Putamen (tissue), 1 donor: ENCODE measurements at regions not wholly inside any gene's neighbourhood (a gene's known extent, or its start where the extent isn't known, plus 50 kb on each side); places are given as distances from the start of the nearest gene placed in this dataset.
A peak's percentile ranks its signal among the peaks of the same experiment; 100 is the strongest.

Experiments used
- DNase-seq: peaks from one replicate; pipeline ENCODE4 v3.0.0-alpha.2; 2016; ENCODE audit warnings: low spot score

- no peak for DNase-seq
Observed at GRCh38 chr15:97504031-97504792, 456.3 kb upstream of the ARRDC4 start.

DNA sequence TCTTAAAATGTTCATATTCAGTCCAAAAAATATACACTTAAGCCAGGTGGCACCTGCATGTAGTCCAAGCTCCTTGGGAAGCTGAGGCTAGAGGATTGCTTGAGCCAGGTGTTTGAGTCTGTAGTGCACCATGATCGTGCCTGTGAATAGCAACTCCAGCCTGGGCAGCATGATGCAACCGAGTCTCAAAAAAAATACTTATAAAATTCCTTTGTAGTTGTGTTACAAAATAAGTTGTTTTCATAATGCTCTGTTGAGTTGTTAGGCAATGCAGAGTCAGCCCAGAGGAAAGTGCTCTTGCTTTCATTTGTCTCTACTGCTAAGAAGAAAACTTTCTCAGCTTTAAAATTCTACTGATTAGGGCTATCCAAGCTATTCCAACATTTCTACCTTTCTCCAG, 442.8 kb upstream of the ARRDC4 start:
- DNase-seq, result no peak

- no peak for DNase-seq
Observed at GRCh38 chr15:97520689-97521088, 439.8 kb upstream of the ARRDC4 start.

DNA sequence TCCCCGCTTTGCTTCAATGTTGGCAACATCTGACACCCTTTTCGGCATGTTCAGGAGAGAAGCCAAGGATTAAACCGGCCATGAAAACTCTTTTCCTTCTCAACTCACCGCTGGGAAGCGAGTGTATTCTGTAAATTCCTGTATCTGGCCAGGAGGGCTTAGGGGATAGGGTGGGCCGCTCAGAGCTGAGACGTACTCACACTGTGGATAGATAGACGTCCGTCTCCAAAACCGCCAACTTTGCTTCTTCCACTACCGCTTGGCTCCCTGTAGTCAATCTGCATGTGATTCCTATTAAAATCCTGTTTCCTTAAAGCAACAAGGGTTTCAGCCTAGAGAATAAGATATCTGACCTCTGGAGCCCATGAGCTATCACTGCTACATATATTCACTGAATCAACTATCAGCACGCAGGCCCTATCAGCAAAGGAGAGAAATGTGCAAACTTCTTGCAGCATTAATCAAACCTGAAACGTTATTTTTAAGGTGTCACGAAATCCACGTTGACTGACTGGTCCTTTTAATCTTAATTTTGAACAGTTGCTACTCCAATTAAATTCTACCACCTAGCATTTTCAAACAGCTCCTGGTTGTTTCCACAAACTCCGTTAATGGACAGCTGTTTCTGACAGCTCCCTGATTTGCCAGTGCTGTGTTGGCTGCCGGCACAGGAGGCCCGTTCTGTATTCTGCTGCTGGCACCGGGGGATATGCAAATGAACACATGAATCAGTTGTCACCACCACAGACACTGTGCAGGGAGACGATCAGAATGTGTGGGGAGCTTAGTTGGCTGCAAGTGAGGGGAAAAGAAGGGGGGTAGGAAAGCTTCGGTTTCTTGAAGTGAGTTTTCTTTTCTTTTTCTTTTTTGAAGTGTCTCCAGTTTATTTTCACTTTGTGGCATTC, 438.9 kb upstream of the ARRDC4 start:
- DNase-seq, result peak; percentile 51

GRCh38 chr15:97522347-97522746, 438.2 kb upstream of the ARRDC4 start:
- no peak for DNase-seq

DNA sequence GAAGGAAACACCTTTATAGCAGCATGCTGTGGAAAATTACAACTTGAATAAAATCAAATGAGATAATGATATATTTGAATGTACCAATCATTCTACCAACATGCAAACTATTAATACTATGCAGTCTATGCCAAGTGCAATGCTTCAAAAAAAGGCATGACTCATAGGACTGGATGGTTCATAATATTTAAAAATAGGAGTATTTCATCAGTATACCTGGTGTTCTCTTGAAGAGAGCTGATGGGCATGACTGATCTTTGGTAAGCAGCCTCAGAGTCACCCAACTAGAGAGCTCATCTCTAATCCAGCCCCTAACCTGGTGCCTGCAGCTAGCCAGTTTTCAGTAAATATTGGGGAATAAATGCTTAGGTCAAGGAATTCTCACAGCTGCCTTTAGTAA, 434.7 kb upstream of the ARRDC4 start:
- peak; percentile 16 for DNase-seq

GRCh38 chr15:97528238-97528637, 432.3 kb upstream of the ARRDC4 start:
- no peak for DNase-seq

- no peak for DNase-seq
Observed at GRCh38 chr15:97545799-97546198, 414.7 kb upstream of the ARRDC4 start.

DNA sequence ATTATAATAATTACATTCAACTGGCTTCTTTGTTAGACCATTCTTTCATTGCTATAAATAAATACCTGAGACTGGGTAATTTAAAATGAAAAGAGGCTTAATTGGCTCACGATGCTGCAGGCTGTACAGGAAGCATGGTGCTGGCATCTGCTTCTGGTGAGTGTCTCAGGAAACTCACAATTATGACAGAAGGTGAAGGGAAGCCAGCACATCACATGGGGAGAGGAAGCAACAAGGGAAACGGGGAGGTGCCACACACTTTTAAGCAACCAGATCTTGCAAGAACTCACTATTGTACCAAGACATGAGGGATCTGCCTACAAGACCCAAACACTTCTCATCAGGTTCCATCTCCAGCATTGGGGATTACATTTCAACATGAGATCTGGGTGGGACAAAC, 413.1 kb upstream of the ARRDC4 start:
- DNase-seq, result no peak

- DNase-seq, result no peak
Observed at GRCh38 chr15:97561529-97561928, 399.0 kb upstream of the ARRDC4 start.

DNA sequence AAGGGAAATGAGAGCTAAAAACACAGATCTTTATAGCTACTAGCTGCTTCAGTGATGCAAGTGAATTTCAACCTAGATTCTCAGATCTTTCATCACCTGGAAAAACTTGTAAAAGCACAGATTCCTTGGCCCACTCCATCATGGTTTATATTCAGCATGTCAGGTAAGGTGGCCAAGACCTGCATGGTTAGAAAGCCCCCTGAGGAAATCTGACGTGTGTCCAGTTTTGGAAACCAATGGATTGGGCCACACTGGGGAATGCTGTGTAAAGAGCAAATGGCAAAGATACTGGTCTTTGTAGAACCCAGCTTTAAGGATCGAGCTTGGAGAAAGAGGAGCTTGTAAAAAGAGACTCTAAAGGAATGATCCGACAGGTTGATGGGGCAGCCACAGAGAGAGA, 397.0 kb upstream of the ARRDC4 start:
- DNase-seq, result no peak

GRCh38 chr15:97566961-97567360, 393.5 kb upstream of the ARRDC4 start:
- no peak for DNase-seq

DNA sequence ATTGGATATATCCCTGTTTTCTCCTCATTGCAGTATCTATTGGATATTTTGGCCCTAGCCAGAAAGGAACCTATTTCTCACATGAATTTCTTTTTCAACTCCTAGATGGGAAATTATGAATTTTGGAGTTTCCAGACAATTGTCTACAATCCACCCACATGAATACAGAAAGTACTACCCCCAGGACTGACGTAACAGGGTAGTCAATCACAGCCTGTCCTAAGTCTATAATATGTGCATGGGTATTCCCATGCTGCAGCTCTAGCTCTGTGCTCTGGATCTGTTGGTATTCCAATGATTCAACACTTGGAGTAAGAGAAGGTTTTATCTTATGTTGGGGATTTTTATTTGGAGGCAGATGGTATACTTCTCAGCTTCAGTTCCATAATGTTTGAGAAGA, 393.1 kb upstream of the ARRDC4 start:
- no peak for DNase-seq

GRCh38 chr15:97576929-97577645, 383.4 kb upstream of the ARRDC4 start:
- DNase-seq, result no peak

DNA sequence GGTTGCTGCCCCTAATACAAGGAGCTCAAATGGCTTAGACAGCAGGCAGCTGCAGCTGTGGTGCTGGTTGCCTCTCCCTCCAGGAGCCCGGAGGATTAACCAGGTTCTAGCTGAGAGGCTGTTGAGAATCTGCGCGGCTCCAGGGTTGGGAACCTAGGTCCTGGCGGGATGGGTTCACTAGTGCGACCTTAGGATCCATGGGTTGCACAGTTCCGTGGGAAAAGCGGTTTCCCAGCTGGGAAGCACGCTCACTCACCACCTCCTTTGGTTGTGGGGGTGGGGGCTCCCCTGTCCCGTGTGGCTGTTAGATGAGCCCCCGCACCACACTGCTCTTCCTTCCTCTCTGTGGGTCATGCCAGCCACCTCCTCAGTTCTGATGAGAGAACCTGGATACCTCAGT, 375.1 kb upstream of the ARRDC4 start:
- DNase-seq, result no peak

DNA sequence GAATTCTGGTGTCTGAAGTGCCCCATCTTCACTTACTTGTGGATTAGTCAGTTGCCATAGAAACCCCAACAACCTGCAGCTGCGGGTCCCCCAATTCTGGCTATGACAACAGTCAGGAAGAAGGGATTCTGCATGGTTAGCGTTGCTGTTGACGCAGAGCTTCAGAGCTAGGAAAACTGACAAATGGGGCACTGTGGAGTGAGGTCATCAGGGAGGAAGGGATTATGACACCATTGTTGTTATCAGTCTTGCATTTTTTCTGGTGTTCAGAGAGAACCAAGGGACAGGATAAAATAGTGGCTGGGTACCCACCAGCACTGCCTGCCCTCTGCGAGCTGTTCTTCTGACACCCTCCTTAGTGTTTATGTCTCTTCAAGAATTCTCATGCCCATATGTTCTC, 367.7 kb upstream of the ARRDC4 start:
- no peak for DNase-seq

DNA sequence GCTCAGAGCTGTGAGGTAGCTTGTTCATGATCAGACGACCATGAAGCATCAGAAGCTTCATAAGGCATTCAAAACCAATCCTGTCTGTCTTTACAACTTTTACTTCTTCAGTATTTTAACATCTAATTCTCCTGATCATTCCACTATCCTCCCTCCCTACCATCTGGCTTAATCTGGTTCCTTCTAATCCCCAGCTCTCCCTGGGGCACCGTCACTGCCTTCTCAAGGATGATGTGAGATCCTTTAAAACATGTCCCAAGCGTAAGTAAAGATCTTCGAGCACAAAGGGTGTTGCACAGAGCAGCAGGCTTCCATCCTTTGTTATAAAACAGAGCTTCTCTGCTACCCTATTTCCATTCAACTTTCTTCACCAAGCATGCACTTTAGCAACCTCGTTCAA, 362.7 kb upstream of the ARRDC4 start:
- DNase-seq, result no peak

DNA sequence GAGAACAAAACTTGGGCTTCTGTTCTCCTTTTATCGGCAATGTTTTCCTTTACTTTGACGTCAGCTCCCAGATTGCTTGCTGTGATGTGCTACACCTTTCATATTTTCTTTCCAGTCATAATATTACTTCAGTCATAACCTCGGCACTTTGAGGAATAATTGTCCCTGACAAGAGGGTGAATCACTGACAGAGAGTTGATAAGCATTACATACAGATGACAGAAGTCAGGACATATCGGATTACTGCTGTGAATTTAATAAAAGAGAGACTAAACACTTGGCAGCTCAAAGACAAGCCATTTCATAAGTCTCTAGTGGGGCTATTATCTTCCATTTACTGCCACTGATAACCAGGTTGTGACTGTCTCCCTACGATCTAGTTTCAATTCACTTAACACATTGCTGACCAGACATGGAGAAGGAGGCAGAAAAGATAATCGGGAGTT, 362.1 kb upstream of the ARRDC4 start:
- DNase-seq, result no peak

DNA sequence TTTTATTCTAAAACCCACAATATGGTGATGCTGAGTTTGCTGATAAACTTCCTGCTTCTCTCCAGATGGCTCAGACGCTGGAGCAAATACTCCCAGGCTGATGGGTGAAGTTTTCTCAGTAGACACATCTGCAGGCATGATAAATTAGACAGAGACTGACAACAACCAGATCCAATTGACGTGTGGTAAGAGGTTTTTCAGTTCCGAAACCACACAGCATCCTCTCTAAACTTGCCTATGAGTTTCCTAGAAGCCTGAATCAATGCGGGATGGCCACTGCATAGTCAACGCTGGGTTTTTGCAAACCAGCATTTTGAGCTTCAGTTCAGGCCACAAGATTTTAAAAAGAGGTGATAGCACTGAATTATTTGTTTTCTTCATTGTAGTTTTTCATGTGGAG, 360.3 kb upstream of the ARRDC4 start:
- DNase-seq, result no peak

GRCh38 chr15:97604677-97605076, 355.8 kb upstream of the ARRDC4 start:
- no peak for DNase-seq

DNA sequence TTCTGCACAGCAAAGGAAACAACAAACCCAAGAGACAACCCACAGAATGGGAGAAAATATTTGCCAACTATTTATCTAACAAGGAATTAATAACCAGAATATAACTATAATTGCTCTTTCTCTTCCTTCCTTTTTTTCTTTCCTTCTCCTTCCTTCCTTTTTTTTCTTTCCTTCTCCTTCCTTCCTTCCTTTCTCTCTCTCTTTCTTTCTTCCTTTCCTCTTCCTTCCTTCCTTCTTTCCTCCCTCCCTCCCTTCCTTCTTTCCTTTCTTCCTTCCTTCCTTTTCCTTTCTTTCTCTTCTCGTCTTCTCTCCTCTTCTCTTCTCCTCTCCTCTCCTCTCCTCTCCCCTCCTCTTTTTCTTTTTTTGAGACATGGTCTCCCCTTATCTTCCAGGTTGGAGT, 345.4 kb upstream of the ARRDC4 start:
- DNase-seq, result no peak

DNA sequence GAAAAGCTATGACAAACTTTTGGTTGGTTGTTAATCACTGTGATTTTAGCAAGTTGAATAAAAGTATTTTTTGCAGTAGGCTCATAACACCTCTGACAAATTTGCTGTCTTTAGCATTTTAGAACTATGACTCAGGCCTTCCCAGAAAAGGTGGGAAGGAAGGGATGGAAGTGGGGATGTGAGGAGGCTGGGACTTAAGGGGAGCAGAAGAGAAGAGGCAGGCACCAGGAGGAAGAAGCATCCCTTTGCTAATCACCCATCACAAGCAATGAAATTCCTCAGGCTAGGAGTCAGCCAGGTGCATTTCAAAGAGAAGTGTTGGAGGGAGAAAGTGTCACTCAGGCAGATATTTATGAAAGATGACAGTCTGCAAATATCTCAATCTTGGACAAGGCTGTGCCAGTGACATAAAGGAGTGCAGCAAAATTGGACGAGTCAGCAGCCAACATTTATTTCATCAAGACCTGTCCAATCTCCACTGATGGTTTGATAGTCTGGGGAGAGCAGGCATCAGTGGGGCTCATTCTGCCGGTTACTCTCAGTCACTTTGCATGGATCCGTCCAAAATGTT, 337.3 kb upstream of the ARRDC4 start:
- peak; percentile 73 for DNase-seq
